ENCODE measurements at regions not wholly inside any gene's neighbourhood (a gene's known extent, or its start where the extent isn't known, plus 50 kb on each side); places are given as distances from the start of the nearest gene placed in this dataset.

- TF ChIP-seq POLR2A (IDR thresholded peaks at IDR 0.05; ENCODE audit: low read depth, low read length): no peak
- no peak for TF ChIP-seq POLR2AphosphoS5 (IDR thresholded peaks at IDR 0.05; ENCODE audit: low read depth, low read length)
- no peak for TF ChIP-seq PAX5 (IDR thresholded peaks at IDR 0.05; ENCODE audit: insufficient read depth, low read length, severe bottlenecking)
- TF ChIP-seq TAF1 (IDR thresholded peaks at IDR 0.05; ENCODE audit: low read depth, low read length): no peak
Measured at GRCh38 chr2:163370169-163370886, 365.5 kb downstream of the FIGN start.
